ENCODE measurements at regions not wholly inside any gene's neighbourhood (a gene's known extent, or its start where the extent isn't known, plus 50 kb on each side); places are given as distances from the start of the nearest gene placed in this dataset.

- TF ChIP-seq CTCF (IDR thresholded peaks at IDR 0.05) = no peak
- TF ChIP-seq POLR2A (IDR thresholded peaks at IDR 0.05) = no peak
Observed at GRCh38 chr5:160976181-160976580, 124.2 kb upstream of the ATP10B start.

Measured in lower leg skin (tissue), 3 donors.